OCI-LY1 (cell line): ENCODE measurements at regions not wholly inside any gene's neighbourhood (a gene's known extent, or its start where the extent isn't known, plus 50 kb on each side); places are given as distances from the start of the nearest gene placed in this dataset.

Source experiments
- H2AFZ ChIP-seq: fragments of 200-600 bp; sonication (generic), shearing (Covaris generic); 2 replicates; pipeline ENCODE4 v1.6.0; 2014; ENCODE audit warnings: antibody characterized with exemption, mild to moderate bottlenecking, low read length
- H3F3A ChIP-seq: fragments of 200-600 bp; sonication (generic), shearing (Covaris generic); 2 replicates; pipeline ENCODE4 v1.6.0; 2014; ENCODE audit warnings: mild to moderate bottlenecking, antibody characterized with exemption, low read length, moderate library complexity; ENCODE audit not compliant: insufficient read depth
- H3K27ac ChIP-seq: fragments of 200-600 bp; sonication (generic); 2 replicates; pipeline ENCODE4 v1.5.1; 2014; ENCODE audit warnings: low read length, mixed run types, mild to moderate bottlenecking, low read depth; ENCODE audit not compliant: poor library complexity, severe bottlenecking
- H3K27me3 ChIP-seq: fragments of 200-600 bp; sonication (generic); 2 replicates; pipeline ENCODE4 v1.6.0; 2014; ENCODE audit warnings: antibody characterized with exemption, mild to moderate bottlenecking, low read length, moderate library complexity; ENCODE audit not compliant: insufficient read depth
- H3K36me3 ChIP-seq: fragments of 200-600 bp; sonication (generic); 2 replicates; pipeline ENCODE4 v1.6.1; 2014; ENCODE audit warnings: mild to moderate bottlenecking, antibody characterized with exemption, low read length, moderate library complexity, mixed read lengths; ENCODE audit not compliant: insufficient read depth
- H3K4me1 ChIP-seq: fragments of 200-600 bp; sonication (generic); 2 replicates; pipeline ENCODE4 v1.5.1; 2014; ENCODE audit warnings: mild to moderate bottlenecking, low read length, moderate library complexity; ENCODE audit not compliant: insufficient read depth, severe bottlenecking
- H3K4me2 ChIP-seq: fragments of 200-600 bp; sonication (generic), shearing (Covaris generic); 2 replicates; pipeline ENCODE4 v1.6.1; 2014; ENCODE audit warnings: low read length
- H3K4me3 ChIP-seq: fragments of 200-600 bp; sonication (generic); 2 replicates; pipeline ENCODE4 v1.5.1; 2014; ENCODE audit warnings: low read length, low read depth, mild to moderate bottlenecking, mixed read lengths; ENCODE audit not compliant: poor library complexity, severe bottlenecking
- H3K79me2 ChIP-seq: fragments of 200-600 bp; shearing (Covaris generic); 2 replicates; pipeline ENCODE4 v1.6.1; 2016; ENCODE audit warnings: mixed run types, low read length, mixed read lengths; ENCODE audit not compliant: insufficient read depth
- H3K9ac ChIP-seq: fragments of 200-600 bp; sonication (generic), shearing (Covaris generic); 2 replicates; pipeline ENCODE4 v1.6.1; 2014; ENCODE audit warnings: mild to moderate bottlenecking, low read length, mixed read lengths
- H3K9me2 ChIP-seq: fragments of 200-600 bp; sonication (generic), shearing (Covaris generic); 2 replicates; pipeline ENCODE4 v1.6.1; 2014; ENCODE audit warnings: low read depth, mild to moderate bottlenecking, low read length, mixed read lengths
- H3K9me3 ChIP-seq: fragments of 200-600 bp; shearing (Covaris generic); 2 replicates; pipeline ENCODE4 v1.6.1; 2014; ENCODE audit warnings: low read length, mixed read lengths
- H4K20me1 ChIP-seq: fragments of 200-600 bp; sonication (generic), shearing (Covaris generic); 2 replicates; pipeline ENCODE4 v1.6.0; 2016; ENCODE audit warnings: mild to moderate bottlenecking, low read length; ENCODE audit not compliant: insufficient read depth
- EZH2 ChIP-seq: fragments of 200-600 bp; sonication (generic), shearing (Covaris generic); IDR thresholded peaks from 2 replicates; pipeline ENCODE4 v1.8.0; 2017; ENCODE audit warnings: borderline replicate concordance, mixed run types, mild to moderate bottlenecking, antibody characterized with exemption, low read length, moderate library complexity, mixed read lengths
- TF ChIP-seq, protein P1 (sequence below): fragments of 200-600 bp; sonication (generic), shearing (Covaris generic); IDR thresholded peaks from 2 replicates; pipeline ENCODE4 v1.5.1; 2017; ENCODE audit warnings: mild to moderate bottlenecking, antibody characterized with exemption, low read length, moderate library complexity, mixed read lengths

DNA sequence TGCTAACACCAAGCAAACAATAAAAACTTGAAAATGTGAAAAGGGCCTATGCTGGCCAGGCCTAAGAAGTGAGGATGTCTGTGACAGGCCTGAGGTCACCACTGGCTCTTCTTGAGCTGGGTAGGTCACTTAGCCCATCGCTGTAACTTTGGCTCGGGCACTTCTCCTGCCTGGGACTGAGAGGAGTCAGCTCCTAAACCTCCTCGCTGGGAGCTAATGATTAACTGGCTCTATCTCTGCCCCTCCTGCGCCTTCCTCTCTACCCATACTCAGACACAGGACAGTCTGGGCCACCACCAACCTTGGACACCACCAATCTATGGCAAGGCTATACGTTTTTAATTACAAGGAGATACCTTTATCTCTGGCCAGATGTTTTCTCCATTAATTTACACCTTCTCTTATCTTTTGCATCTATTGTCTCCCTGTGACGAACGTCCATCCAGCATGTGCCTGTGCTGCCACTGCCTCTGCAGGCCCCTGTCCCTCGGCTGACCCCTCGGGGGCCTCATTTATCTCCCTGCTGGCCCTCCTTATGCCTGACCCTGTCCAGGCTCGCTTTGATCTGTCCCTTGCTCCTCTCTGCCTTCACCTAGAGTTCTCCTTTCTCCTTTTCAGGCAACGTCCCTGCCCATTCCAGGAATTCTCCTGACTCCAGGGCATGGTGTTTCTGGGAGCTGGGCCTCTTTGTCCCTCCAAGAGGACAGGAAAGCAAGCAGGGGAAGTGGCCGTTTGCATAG lies 149.1 kb upstream of the GATA6 start:
- Histone ChIP-seq H2AFZ (no peak overlapping the region), H3K79me2 (no peaks in the 10 kb centered on the region), H3K4me1 (no peaks in the 10 kb centered on the region), H3K27ac (no peak overlapping the region), H3K9me3 (no peaks in the 10 kb centered on the region), H3K9me2 (no peaks in the 10 kb centered on the region), H3F3A (no peaks in the 10 kb centered on the region), H3K4me3 (no peak overlapping the region), H3K4me2 (no peak overlapping the region), H3K27me3 (no peaks in the 10 kb centered on the region), H4K20me1 (no peaks in the 10 kb centered on the region), H3K36me3 (no peaks in the 10 kb centered on the region), H3K9ac (no peak overlapping the region)
- TF ChIP-seq, protein P1, sequence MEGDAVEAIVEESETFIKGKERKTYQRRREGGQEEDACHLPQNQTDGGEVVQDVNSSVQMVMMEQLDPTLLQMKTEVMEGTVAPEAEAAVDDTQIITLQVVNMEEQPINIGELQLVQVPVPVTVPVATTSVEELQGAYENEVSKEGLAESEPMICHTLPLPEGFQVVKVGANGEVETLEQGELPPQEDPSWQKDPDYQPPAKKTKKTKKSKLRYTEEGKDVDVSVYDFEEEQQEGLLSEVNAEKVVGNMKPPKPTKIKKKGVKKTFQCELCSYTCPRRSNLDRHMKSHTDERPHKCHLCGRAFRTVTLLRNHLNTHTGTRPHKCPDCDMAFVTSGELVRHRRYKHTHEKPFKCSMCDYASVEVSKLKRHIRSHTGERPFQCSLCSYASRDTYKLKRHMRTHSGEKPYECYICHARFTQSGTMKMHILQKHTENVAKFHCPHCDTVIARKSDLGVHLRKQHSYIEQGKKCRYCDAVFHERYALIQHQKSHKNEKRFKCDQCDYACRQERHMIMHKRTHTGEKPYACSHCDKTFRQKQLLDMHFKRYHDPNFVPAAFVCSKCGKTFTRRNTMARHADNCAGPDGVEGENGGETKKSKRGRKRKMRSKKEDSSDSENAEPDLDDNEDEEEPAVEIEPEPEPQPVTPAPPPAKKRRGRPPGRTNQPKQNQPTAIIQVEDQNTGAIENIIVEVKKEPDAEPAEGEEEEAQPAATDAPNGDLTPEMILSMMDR = no peak

DNA sequence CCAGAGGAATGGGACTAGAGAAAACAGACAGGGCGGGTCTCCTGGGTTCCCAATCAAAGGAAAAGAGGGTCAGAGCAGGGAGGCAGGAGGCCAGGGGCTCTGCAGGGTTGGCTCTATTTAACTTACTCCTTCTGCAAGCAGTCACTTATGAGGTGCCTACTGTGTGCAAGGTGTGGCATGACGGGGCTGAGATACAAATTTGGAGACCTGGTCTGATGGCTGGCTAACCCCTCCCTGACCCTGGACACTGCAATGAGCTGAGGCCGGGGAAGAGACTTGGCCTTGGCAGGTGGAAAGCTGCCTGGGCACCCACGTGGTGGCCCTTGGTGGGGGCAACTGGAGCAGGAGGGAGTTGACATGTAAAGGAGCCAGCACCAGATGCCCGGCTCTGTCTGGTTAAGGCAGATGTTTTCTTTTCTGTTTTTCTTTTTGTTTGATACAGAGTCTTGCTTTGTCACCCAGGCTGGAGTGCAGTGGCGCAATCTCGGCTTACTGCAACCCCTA lies 148.5 kb upstream of the GATA6 start:
- no peak overlapping the region for H3K27ac ChIP-seq
- H3K79me2 ChIP-seq = no peaks in the 10 kb centered on the region
- no peak overlapping the region for H3K4me3 ChIP-seq
- H3F3A ChIP-seq = no peaks in the 10 kb centered on the region
- no peaks in the 10 kb centered on the region for H3K4me1 ChIP-seq
- no peaks in the 10 kb centered on the region for H3K9me2 ChIP-seq
- no peak overlapping the region for H3K4me2 ChIP-seq
- no peak overlapping the region for H2AFZ ChIP-seq
- H3K36me3 ChIP-seq = no peaks in the 10 kb centered on the region
- H3K9me3 ChIP-seq = no peaks in the 10 kb centered on the region
- TF ChIP-seq EZH2 = no peak
- TF ChIP-seq, protein P1 = no peak
- no peak overlapping the region for H3K9ac ChIP-seq
- H3K27me3 ChIP-seq = no peaks in the 10 kb centered on the region
- H4K20me1 ChIP-seq = no peaks in the 10 kb centered on the region

DNA sequence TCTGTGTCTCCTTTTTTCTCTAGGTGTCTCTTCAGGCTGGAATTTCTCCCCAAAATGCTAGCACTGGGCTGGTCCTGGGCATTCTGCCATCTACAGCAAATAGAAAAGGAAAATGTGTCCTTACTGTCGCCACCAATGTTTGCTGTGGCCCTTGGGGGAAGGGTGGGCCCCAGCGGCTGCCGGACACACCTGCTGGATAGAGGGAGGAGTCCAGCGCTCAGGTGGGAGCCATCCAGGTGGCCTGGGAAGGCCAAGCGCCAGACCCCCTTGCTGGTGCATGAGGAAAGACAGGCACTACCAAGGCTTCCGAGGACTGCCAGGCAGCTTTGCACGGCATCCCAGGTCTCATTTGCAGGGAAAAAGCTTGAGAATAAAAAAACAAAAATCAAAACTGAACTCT lies 147.7 kb upstream of the GATA6 start:
- Histone ChIP-seq H3K4me2 (no peak overlapping the region), H3K9me3 (no peaks in the 10 kb centered on the region), H4K20me1 (no peaks in the 10 kb centered on the region), H3K79me2 (no peaks in the 10 kb centered on the region), H3K4me3 (no peak overlapping the region), H3K9ac (no peak overlapping the region), H3F3A (no peaks in the 10 kb centered on the region), H3K27me3 (no peaks in the 10 kb centered on the region), H3K27ac (no peak overlapping the region), H3K4me1 (no peaks in the 10 kb centered on the region), H3K9me2 (no peaks in the 10 kb centered on the region), H2AFZ (no peak overlapping the region), H3K36me3 (no peaks in the 10 kb centered on the region)
- TF ChIP-seq, protein P1 = no peak
- TF ChIP-seq EZH2 = no peak
